GM12872 (cell line): ENCODE measurements at regions not wholly inside any gene's neighbourhood (a gene's known extent, or its start where the extent isn't known, plus 50 kb on each side); places are given as distances from the start of the nearest gene placed in this dataset.

Source experiments
- TF ChIP-seq, protein P1 (sequence below): IDR thresholded peaks from 3 replicates; pipeline ENCODE4 v1.5.1; 2011; ENCODE audit warnings: low read depth, mild to moderate bottlenecking, low read length, moderate library complexity; ENCODE audit not compliant: insufficient read depth

DNA sequence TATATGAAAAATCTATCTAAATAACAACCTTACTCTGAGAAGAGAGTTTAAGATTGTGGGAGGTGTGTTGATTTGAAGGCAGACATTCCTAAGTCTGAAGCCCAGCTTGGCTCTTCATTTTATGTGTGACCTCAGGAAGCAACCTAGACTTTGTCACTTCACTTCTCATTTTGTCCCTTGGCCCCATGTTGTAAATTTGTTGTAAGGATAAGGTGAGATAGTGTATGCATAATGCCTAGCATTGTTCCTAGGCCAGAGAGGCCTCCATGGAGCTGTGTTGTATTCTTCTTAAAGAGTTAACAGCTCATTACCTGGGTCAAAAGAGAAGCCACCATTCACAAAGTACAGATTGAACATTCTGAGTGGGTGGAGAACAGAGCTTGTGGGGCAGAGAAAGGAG lies 1084.4 kb upstream of the SLIT2 start:
- TF ChIP-seq, protein P1, sequence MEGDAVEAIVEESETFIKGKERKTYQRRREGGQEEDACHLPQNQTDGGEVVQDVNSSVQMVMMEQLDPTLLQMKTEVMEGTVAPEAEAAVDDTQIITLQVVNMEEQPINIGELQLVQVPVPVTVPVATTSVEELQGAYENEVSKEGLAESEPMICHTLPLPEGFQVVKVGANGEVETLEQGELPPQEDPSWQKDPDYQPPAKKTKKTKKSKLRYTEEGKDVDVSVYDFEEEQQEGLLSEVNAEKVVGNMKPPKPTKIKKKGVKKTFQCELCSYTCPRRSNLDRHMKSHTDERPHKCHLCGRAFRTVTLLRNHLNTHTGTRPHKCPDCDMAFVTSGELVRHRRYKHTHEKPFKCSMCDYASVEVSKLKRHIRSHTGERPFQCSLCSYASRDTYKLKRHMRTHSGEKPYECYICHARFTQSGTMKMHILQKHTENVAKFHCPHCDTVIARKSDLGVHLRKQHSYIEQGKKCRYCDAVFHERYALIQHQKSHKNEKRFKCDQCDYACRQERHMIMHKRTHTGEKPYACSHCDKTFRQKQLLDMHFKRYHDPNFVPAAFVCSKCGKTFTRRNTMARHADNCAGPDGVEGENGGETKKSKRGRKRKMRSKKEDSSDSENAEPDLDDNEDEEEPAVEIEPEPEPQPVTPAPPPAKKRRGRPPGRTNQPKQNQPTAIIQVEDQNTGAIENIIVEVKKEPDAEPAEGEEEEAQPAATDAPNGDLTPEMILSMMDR = no peak

DNA sequence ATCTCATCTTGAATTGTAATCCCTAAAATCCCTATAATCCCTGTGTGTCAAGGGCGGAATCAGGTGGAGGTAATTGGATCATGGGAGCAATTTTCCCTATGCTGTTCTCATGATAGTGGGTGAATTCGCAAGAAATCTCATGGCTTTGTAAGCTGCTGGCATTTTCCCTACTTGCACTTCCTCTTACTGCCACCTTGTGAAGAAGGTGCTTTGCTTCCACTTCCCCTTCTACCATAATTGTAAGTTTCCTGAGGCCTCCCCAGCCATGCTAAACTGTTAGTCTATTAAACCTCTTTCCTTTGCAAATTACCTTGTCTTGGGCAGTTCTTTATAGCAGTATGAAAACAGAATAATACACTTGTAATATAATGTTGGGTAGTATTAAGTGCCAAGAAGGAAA lies 1087.4 kb upstream of the SLIT2 start:
- TF ChIP-seq, protein P1 = no peak

DNA sequence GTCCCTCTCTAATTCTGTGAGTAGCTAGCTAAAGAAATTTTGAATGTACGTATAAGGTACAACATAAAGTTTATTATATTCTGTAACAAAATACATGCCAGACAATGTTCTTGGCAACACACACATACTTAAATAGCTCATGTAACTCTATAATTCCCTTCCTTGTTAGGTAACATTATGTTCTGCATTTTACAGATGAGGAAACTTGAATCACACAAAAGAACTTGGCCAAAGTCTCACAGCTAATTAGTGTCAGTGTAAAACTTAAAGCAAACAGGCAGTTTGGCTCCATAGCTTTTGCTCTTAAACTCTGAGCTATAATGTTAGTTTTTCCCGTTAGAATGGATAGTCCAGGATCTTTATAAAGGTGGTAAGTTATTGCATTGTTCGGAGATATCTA lies 1091.8 kb upstream of the SLIT2 start:
- TF ChIP-seq, protein P1 = no peak

DNA sequence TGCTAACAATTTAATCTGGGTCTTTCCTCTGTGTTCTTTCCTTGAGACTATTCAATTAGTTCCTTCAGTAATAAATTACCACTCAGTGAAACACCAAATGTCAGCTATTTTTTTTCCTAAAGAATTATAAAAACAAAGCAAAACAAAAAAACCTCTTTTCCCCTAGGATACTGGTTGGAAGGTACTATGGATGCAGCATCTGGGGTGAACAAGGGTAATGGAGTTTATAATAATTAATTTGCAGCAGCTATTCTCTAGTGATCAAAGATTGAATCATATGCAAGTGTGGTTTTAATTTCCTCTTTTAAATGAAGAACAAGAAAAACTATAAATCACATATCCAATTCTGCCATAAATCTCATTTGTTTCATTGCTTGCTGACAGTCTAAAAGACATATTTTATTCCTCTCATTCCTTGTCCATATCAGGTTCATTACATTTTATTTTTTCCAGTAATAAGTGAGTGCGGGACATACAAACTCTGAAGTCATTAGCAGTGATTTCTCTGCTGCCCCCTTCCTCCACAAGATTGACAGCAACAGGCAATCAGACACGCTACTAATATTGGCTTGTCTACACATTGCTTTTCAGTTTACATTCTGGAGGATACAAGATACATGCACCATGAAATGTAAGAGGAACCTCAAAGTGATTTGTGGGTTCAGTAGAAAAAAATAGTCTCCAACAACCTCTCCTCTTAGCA lies 1093.4 kb upstream of the SLIT2 start:
- TF ChIP-seq, protein P1 = no peak

DNA sequence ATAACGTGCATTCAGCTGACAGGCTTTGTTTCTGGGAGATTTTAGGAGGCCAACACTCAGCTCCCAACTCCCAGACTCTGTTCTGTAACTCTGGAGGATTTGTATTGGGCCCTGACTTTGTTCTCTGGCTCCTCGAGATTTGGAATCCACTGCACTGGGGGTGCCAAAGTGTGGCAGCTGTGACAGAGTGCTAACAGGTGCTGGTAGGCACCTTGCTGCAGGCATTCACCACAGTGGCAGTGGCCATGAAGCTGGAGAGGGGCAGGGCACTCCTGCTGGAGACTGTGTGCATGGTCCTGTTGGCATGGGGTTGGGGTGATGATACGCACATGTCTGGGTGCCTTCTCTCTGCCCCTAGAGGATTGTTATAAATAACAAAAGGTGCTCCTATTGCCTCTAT lies 1094.9 kb upstream of the SLIT2 start:
- TF ChIP-seq, protein P1 = no peak

DNA sequence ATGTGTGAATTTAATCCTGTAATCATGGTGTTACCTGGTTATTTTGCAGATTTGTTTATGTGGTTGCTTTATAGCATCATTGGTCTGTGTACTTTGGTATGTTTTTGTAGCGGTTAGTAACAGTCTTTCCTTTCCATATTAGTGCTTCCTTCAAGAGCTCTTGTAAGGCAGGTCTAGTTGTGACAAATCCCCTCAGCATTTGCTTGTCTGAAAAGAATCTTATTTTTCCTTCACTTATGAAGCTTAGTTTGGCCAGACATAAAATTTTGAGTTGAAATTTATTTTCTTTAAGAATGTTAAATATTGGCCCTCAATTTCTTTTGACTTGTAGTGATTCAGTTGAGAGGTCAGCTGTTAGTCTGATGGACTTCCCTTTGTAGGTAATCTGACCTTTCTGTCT lies 1096.1 kb upstream of the SLIT2 start:
- TF ChIP-seq, protein P1 = no peak

DNA sequence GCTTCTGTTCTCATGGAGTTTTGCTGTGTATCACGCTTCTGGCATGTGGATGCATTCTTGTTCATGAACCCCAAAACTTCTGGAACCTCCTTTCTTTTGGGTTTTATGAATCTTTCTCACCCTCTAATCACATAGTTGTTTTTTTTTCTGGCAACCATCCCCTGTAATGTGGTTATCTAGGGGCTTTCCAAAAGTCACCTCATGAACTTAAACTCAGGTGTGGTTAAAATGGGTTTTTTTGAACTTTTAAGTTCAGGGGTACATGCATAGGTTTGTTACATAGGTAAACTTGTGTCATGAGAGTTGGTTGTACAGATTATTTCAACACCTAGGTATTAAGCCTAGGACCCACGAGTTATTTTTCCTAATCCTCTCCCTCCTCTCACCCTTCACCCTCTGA lies 1099.4 kb upstream of the SLIT2 start:
- TF ChIP-seq, protein P1 = no peak
